ENCODE measurements at regions not wholly inside any gene's neighbourhood (a gene's known extent, or its start where the extent isn't known, plus 50 kb on each side); places are given as distances from the start of the nearest gene placed in this dataset.

GRCh38 chr22:48822278-48823233, 1005.1 kb downstream of the BRD1 start:
- no peak for TF ChIP-seq GATA2 (IDR thresholded peaks at IDR 0.05; ENCODE audit: low read depth, low read length)
- no peak for TF ChIP-seq GATA3 (IDR thresholded peaks at IDR 0.05; ENCODE audit: low read depth, low read length)

GRCh38 chr22:48821727-48822126, 1005.9 kb downstream of the BRD1 start:
- TF ChIP-seq GATA2 (IDR thresholded peaks at IDR 0.05; ENCODE audit: low read depth, low read length) (no peak), GATA3 (IDR thresholded peaks at IDR 0.05; ENCODE audit: low read depth, low read length) (no peak)

- TF ChIP-seq GATA3 (IDR thresholded peaks at IDR 0.05; ENCODE audit: low read depth, low read length) (no peak), GATA2 (IDR thresholded peaks at IDR 0.05; ENCODE audit: low read depth, low read length) (no peak)
Observed at GRCh38 chr22:48821346-48821690, 1006.4 kb downstream of the BRD1 start.

GRCh38 chr22:48820481-48821345, 1007.0 kb downstream of the BRD1 start:
- no peak for TF ChIP-seq GATA3 (IDR thresholded peaks at IDR 0.05; ENCODE audit: low read depth, low read length)
- no peak for TF ChIP-seq GATA2 (IDR thresholded peaks at IDR 0.05; ENCODE audit: low read depth, low read length)

GRCh38 chr22:48819961-48820360, 1007.7 kb downstream of the BRD1 start:
- no peak for TF ChIP-seq GATA2 (IDR thresholded peaks at IDR 0.05; ENCODE audit: low read depth, low read length)
- TF ChIP-seq GATA3 (IDR thresholded peaks at IDR 0.05; ENCODE audit: low read depth, low read length), result no peak

GRCh38 chr22:48819232-48819631, 1008.4 kb downstream of the BRD1 start:
- TF ChIP-seq GATA2 (IDR thresholded peaks at IDR 0.05; ENCODE audit: low read depth, low read length), result no peak
- no peak for TF ChIP-seq GATA3 (IDR thresholded peaks at IDR 0.05; ENCODE audit: low read depth, low read length)

GRCh38 chr22:48811885-48812284, 1015.8 kb downstream of the BRD1 start:
- TF ChIP-seq GATA2 (IDR thresholded peaks at IDR 0.05; ENCODE audit: low read depth, low read length), result no peak
- no peak for TF ChIP-seq GATA3 (IDR thresholded peaks at IDR 0.05; ENCODE audit: low read depth, low read length)

GRCh38 chr22:48808038-48808960, 1019.4 kb downstream of the BRD1 start:
- TF ChIP-seq GATA3 (IDR thresholded peaks at IDR 0.05; ENCODE audit: low read depth, low read length) (no peak), GATA2 (IDR thresholded peaks at IDR 0.05; ENCODE audit: low read depth, low read length) (no peak)

GRCh38 chr22:48807155-48807554, 1020.5 kb downstream of the BRD1 start:
- TF ChIP-seq GATA2 (IDR thresholded peaks at IDR 0.05; ENCODE audit: low read depth, low read length), result no peak
- TF ChIP-seq GATA3 (IDR thresholded peaks at IDR 0.05; ENCODE audit: low read depth, low read length), result no peak

- TF ChIP-seq GATA3 (IDR thresholded peaks at IDR 0.05; ENCODE audit: low read depth, low read length) (no peak), GATA2 (IDR thresholded peaks at IDR 0.05; ENCODE audit: low read depth, low read length) (no peak)
Observed at GRCh38 chr22:48806227-48806781, 1021.4 kb downstream of the BRD1 start.

- no peak for TF ChIP-seq GATA2 (IDR thresholded peaks at IDR 0.05; ENCODE audit: low read depth, low read length)
- no peak for TF ChIP-seq GATA3 (IDR thresholded peaks at IDR 0.05; ENCODE audit: low read depth, low read length)
Observed at GRCh38 chr22:48805516-48805915, 1022.2 kb downstream of the BRD1 start.

- TF ChIP-seq GATA3 (IDR thresholded peaks at IDR 0.05; ENCODE audit: low read depth, low read length) (no peak), GATA2 (IDR thresholded peaks at IDR 0.05; ENCODE audit: low read depth, low read length) (no peak)
Observed at GRCh38 chr22:48804811-48805301, 1022.8 kb downstream of the BRD1 start.
